Neuronal stem cell (in vitro differentiated cells): ENCODE measurements at regions not wholly inside any gene's neighbourhood (a gene's known extent, or its start where the extent isn't known, plus 50 kb on each side); places are given as distances from the start of the nearest gene placed in this dataset.

ENCODE experiments used
- DNase-seq: peaks from one replicate; pipeline ENCODE4 v3.0.0-alpha.2; 2013; ENCODE audit warnings: low spot score
- H2AFZ ChIP-seq: one replicate; pipeline ENCODE4 v1.6.1; 2013; ENCODE audit warnings: mild to moderate bottlenecking, low read length, inconsistent platforms
- H2AK5ac ChIP-seq: 2 replicates; pipeline ENCODE4 v1.6.1; 2013; ENCODE audit warnings: low read depth, mild to moderate bottlenecking, inconsistent platforms, low read length, moderate library complexity, mixed read lengths
- H2BK120ac ChIP-seq: 2 replicates; pipeline ENCODE4 v1.6.1; 2013; ENCODE audit warnings: low read depth, mild to moderate bottlenecking, inconsistent platforms, low read length, moderate library complexity, mixed read lengths
- H2BK12ac ChIP-seq: one replicate; pipeline ENCODE4 v1.6.1; 2013; ENCODE audit warnings: low read length, inconsistent platforms
- H2BK15ac ChIP-seq: 2 replicates; pipeline ENCODE4 v1.6.1; 2013; ENCODE audit warnings: mild to moderate bottlenecking, low read length, inconsistent platforms, mixed read lengths
- H2BK5ac ChIP-seq: one replicate; pipeline ENCODE4 v1.6.1; 2013; ENCODE audit warnings: inconsistent platforms, mild to moderate bottlenecking, low read length, moderate library complexity
- H3K14ac ChIP-seq: one replicate; pipeline ENCODE4 v1.6.1; 2013; ENCODE audit warnings: low read length, inconsistent platforms
- H3K18ac ChIP-seq: 2 replicates; pipeline ENCODE4 v1.6.1; 2013; ENCODE audit warnings: low read length, inconsistent platforms
- H3K23ac ChIP-seq: 2 replicates; pipeline ENCODE4 v1.6.1; 2013; ENCODE audit warnings: low read depth, mild to moderate bottlenecking, mixed read lengths, low read length, inconsistent platforms; ENCODE audit not compliant: poor library complexity
- H3K27ac ChIP-seq: replicated peaks from 3 replicates; pipeline ENCODE4 v1.5.1; 2013; ENCODE audit warnings: low read length, inconsistent platforms
- H3K27me3 ChIP-seq, 3 experiments: 2 replicates each; pipeline ENCODE4 v1.6.1; 2013; ENCODE audit warnings: low read length in 3 of 3, mild to moderate bottlenecking in 2 of 3, inconsistent platforms in 1 of 3, low read depth in 1 of 3, mixed read lengths in 1 of 3, moderate library complexity in 1 of 3; ENCODE audit not compliant: control insufficient read depth in 3 of 3, insufficient read depth in 3 of 3
- H3K36me3 ChIP-seq, 2 donors: replicated peaks in 1 of 2; 2 replicates each; pipeline ENCODE4 v1.6.1; 2013; ENCODE audit warnings: low read length in 2 of 2; ENCODE audit not compliant: control insufficient read depth in 2 of 2, insufficient read depth in 2 of 2
- H3K4ac ChIP-seq: 2 replicates; pipeline ENCODE4 v1.6.1; 2013; ENCODE audit warnings: inconsistent platforms, mild to moderate bottlenecking, low read length, moderate library complexity
- H3K4me1 ChIP-seq, 2 donors: 1 replicate in 1 of 2; 2 replicates in 1 of 2; pipeline ENCODE4 v1.6.1; 2013; ENCODE audit warnings: low read length in 2 of 2, low read depth in 1 of 2; ENCODE audit not compliant: control insufficient read depth in 2 of 2, insufficient read depth in 1 of 2
- H3K4me2 ChIP-seq: one replicate; pipeline ENCODE4 v1.6.1; 2013; ENCODE audit warnings: mild to moderate bottlenecking, low read length, inconsistent platforms; ENCODE audit not compliant: insufficient read depth, poor library complexity, severe bottlenecking
- H3K4me3 ChIP-seq, 2 donors: 2 replicates each; pipeline ENCODE4 v1.5.1; 2013; ENCODE audit warnings: low read length in 2 of 2, mild to moderate bottlenecking in 2 of 2, inconsistent platforms in 1 of 2, moderate library complexity in 1 of 2
- H3K79me1 ChIP-seq: one replicate; pipeline ENCODE4 v1.6.1; 2013; ENCODE audit warnings: low read depth, mild to moderate bottlenecking, inconsistent platforms, low read length, moderate library complexity
- H3K9ac ChIP-seq: one replicate; pipeline ENCODE4 v1.6.1; 2013; ENCODE audit warnings: mild to moderate bottlenecking, low read depth, low read length, inconsistent platforms; ENCODE audit not compliant: poor library complexity
- H3K9me3 ChIP-seq, 2 donors: replicated peaks in 1 of 2; 2 replicates each; pipeline versions ENCODE3 to v1.6.1; 2013; ENCODE audit warnings: low read length in 2 of 2, mild to moderate bottlenecking in 2 of 2, inconsistent platforms in 1 of 2, low read depth in 1 of 2, mixed read lengths in 1 of 2, moderate library complexity in 1 of 2; ENCODE audit not compliant: control insufficient read depth in 2 of 2, insufficient read depth in 1 of 2
- H4K8ac ChIP-seq: one replicate; pipeline ENCODE4 v1.6.1; 2013; ENCODE audit warnings: low read depth, mild to moderate bottlenecking, inconsistent platforms, low read length, moderate library complexity
- H4K91ac ChIP-seq: one replicate; pipeline ENCODE4 v1.6.1; 2013; ENCODE audit warnings: low read length, low read depth, mild to moderate bottlenecking, inconsistent platforms; ENCODE audit not compliant: poor library complexity
- WGBS, 2 donors: extraction: QIAGEN DNeasy Blood & Tissue Kit; methylation state at CpG; one replicate each; pipeline ENCODE4 v1.1.7; 2013; ENCODE audit warnings: missing lambda C conversion rate in 2 of 2, mixed read lengths in 1 of 2; ENCODE audit not compliant: insufficient read length in 2 of 2, insufficient replicate concordance in 1 of 2; ENCODE audit errors: extremely low coverage in 2 of 2; 5-methylcytosine and 5-hydroxymethylcytosine counted together

DNA sequence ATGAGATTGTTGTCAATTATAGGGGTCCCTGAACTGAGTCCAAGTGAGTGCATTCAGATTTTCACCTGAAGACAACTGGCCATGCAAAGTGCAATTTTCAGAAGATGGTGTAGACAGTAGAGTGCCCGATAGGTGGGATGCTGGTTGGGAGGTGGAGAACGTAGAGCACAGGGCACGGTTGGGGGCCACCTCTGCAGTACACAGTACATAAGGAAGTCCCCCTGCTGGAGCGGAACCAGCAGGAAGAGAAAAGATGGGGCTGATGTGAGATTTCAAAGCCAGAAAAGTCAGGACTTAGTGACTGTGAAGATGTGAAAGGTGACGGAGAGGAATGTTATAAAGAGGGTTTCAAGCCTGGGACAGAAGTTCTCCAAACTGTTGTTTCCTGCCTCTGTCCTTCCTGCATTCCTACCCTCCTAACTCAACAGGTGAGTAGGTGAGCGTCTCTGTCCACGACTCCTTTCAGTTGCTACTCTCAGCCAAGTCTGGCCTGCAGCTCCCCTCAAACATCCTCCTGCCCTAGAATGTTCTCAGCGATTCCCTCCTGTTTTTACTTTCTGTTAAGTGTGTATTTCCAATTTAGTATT is 330.8 kb downstream of the PRL start:
- Histone ChIP-seq H3K27ac (no peak overlapping the region), H3K4me3 (no peak overlapping the region), H2AFZ (no peak overlapping the region), H3K4me2 (no peak overlapping the region), H2BK5ac (no peak overlapping the region), H3K27me3 (no peaks in the 10 kb centered on the region), H3K23ac (no peak overlapping the region), H3K4me1 (peaks cover 7% of the 10 kb centered on the region in 2 donors), H2BK120ac (no peak overlapping the region), H4K91ac (no peak overlapping the region), H3K9me3 (no peaks in the 10 kb centered on the region), H3K36me3 (no peaks in the 10 kb centered on the region), H2BK15ac (no peak overlapping the region), H3K79me1 (no peaks in the 10 kb centered on the region), H3K14ac (no peak overlapping the region), H4K8ac (no peak overlapping the region), H3K9ac (no peak overlapping the region), H3K4ac (no peak overlapping the region), H2BK12ac (no peak overlapping the region), H2AK5ac (no peak overlapping the region), H3K18ac (no peak overlapping the region)
- no CpG with 5 or more reads among the region's 8 CpGs for WGBS, 2 donors
- no peak for DNase-seq

- Histone ChIP-seq H3K4me2 (no peak overlapping the region), H2AFZ (no peak overlapping the region), H2BK12ac (no peak overlapping the region), H2BK5ac (no peak overlapping the region), H3K79me1 (no peaks in the 10 kb centered on the region), H2AK5ac (no peak overlapping the region), H3K18ac (no peak overlapping the region), H3K9me3 (peaks cover 0 to 2% of the 10 kb centered on the region in 2 donors), H3K9ac (no peak overlapping the region), H3K27ac (no peak overlapping the region), H3K4me3 (no peak overlapping the region), H3K4me1 (peaks cover 7 to 13% of the 10 kb centered on the region in 2 donors), H2BK15ac (no peak overlapping the region), H4K91ac (no peak overlapping the region), H2BK120ac (no peak overlapping the region), H3K4ac (no peak overlapping the region), H4K8ac (no peak overlapping the region), H3K27me3 (no peaks in the 10 kb centered on the region), H3K23ac (no peak overlapping the region), H3K36me3 (no peaks in the 10 kb centered on the region), H3K14ac (no peak overlapping the region)
- WGBS, 2 donors: no CpG with 5 or more reads among the region's 9 CpGs
- no peak for DNase-seq
Observed at GRCh38 chr6:21967056-21967974, 329.5 kb downstream of the PRL start.

GRCh38 chr6:21968411-21968810 is 328.4 kb downstream of the PRL start:
- no CpG with 5 or more reads among the region's 2 CpGs for WGBS, 2 donors
- Histone ChIP-seq H3K79me1 (no peaks in the 10 kb centered on the region), H3K27ac (no peak overlapping the region)

GRCh38 chr6:21969192-21969591 is 327.6 kb downstream of the PRL start:
- no peak overlapping the region for H3K27ac ChIP-seq
- H3K79me1 ChIP-seq: no peaks in the 10 kb centered on the region
- peaks cover 0 to 14% of the 10 kb centered on the region in 2 donors for H3K9me3 ChIP-seq
- no CpG with 5 or more reads among the region's 4 CpGs for WGBS, 2 donors
- H3K14ac ChIP-seq: no peak overlapping the region
- peaks cover 4 to 13% of the 10 kb centered on the region in 2 donors for H3K4me1 ChIP-seq
- H2AFZ ChIP-seq: no peak overlapping the region
- H3K27me3 ChIP-seq: no peaks in the 10 kb centered on the region
- no peak overlapping the region for H3K4me3 ChIP-seq
- H3K36me3 ChIP-seq: no peaks in the 10 kb centered on the region
- H2BK12ac ChIP-seq: no peak overlapping the region
- H2BK120ac ChIP-seq: no peak overlapping the region
- no peak overlapping the region for H2AK5ac ChIP-seq
- H3K18ac ChIP-seq: no peak overlapping the region
- no peak overlapping the region for H4K8ac ChIP-seq
- H3K23ac ChIP-seq: no peak overlapping the region
- no peak overlapping the region for H2BK5ac ChIP-seq
- no peak for DNase-seq
- H3K4ac ChIP-seq: no peak overlapping the region
- H3K4me2 ChIP-seq: no peak overlapping the region
- no peak overlapping the region for H4K91ac ChIP-seq
- no peak overlapping the region for H2BK15ac ChIP-seq
- no peak overlapping the region for H3K9ac ChIP-seq

More at GRCh38 chr6:21968411-21968810, 328.4 kb downstream of the PRL start:
- Histone ChIP-seq H2AFZ (no peak overlapping the region), H3K4me2 (no peak overlapping the region), H2AK5ac (no peak overlapping the region), H3K36me3 (no peaks in the 10 kb centered on the region), H3K9ac (no peak overlapping the region), H3K4ac (no peak overlapping the region), H4K91ac (no peak overlapping the region), H2BK120ac (no peak overlapping the region), H3K23ac (no peak overlapping the region), H3K4me3 (no peak overlapping the region), H2BK5ac (no peak overlapping the region), H3K4me1 (peaks cover 7 to 13% of the 10 kb centered on the region in 2 donors), H3K18ac (no peak overlapping the region), H3K27me3 (no peaks in the 10 kb centered on the region), H4K8ac (no peak overlapping the region), H3K9me3 (peaks cover 0 to 11% of the 10 kb centered on the region in 2 donors), H2BK15ac (no peak overlapping the region), H2BK12ac (no peak overlapping the region), H3K14ac (no peak overlapping the region)
- no peak for DNase-seq
